ENCODE measurements at regions not wholly inside any gene's neighbourhood (a gene's known extent, or its start where the extent isn't known, plus 50 kb on each side); places are given as distances from the start of the nearest gene placed in this dataset.

DNA sequence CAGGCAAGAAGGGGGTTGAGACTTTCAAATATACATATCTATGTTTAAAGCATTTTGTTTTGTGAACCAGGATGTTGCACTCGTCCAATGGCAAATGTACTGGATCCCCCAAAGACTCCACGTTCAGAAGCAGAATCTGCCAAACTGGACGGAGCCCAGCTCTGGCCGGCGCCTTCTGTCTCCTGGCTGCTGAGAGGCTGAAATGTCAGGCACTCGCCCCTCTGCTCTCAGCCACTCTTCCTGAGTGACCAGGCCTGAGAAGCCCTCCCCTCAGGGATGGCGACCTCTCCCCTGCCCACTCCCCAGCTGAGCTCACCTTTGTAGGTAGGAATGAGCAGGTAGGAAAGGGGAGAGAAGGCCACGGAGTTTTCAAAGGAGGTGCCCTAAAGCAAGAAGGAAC, 187.5 kb upstream of the FOXF1 start:
- TF ChIP-seq CTCF (IDR thresholded peaks at IDR 0.05) (no peak), RAD21 (conservative IDR thresholded peaks at IDR 0.05 in 1 of 2, IDR thresholded peaks at IDR 0.05 in 1 of 2) (no peak), KDM5A (IDR thresholded peaks at IDR 0.05) (no peak), POLR2A (IDR thresholded peaks at IDR 0.05; ENCODE audit: low read length) (no peak), PBX3 (IDR thresholded peaks at IDR 0.05) (no peak), EP300 (IDR thresholded peaks at IDR 0.05) (no peak), SMC3 (IDR thresholded peaks at IDR 0.05) (no peak), MYC (IDR thresholded peaks at IDR 0.05; ENCODE audit: borderline replicate concordance, low read length) (no peak), JUN (IDR thresholded peaks at IDR 0.05) (no peak), RCOR1 (IDR thresholded peaks at IDR 0.05; ENCODE audit: low read depth, low read length) (no peak), MAX (IDR thresholded peaks at IDR 0.05) (no peak)
- TF ChIP-seq, protein P1, sequence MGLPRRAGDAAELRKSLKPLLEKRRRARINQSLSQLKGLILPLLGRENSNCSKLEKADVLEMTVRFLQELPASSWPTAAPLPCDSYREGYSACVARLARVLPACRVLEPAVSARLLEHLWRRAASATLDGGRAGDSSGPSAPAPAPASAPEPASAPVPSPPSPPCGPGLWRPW (IDR thresholded peaks at IDR 0.05): no peak
- TF ChIP-seq, protein P2, sequence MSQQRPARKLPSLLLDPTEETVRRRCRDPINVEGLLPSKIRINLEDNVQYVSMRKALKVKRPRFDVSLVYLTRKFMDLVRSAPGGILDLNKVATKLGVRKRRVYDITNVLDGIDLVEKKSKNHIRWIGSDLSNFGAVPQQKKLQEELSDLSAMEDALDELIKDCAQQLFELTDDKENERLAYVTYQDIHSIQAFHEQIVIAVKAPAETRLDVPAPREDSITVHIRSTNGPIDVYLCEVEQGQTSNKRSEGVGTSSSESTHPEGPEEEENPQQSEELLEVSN (IDR thresholded peaks at IDR 0.05; ENCODE audit: borderline replicate concordance, low read depth): no peak
- TF ChIP-seq, protein P3, sequence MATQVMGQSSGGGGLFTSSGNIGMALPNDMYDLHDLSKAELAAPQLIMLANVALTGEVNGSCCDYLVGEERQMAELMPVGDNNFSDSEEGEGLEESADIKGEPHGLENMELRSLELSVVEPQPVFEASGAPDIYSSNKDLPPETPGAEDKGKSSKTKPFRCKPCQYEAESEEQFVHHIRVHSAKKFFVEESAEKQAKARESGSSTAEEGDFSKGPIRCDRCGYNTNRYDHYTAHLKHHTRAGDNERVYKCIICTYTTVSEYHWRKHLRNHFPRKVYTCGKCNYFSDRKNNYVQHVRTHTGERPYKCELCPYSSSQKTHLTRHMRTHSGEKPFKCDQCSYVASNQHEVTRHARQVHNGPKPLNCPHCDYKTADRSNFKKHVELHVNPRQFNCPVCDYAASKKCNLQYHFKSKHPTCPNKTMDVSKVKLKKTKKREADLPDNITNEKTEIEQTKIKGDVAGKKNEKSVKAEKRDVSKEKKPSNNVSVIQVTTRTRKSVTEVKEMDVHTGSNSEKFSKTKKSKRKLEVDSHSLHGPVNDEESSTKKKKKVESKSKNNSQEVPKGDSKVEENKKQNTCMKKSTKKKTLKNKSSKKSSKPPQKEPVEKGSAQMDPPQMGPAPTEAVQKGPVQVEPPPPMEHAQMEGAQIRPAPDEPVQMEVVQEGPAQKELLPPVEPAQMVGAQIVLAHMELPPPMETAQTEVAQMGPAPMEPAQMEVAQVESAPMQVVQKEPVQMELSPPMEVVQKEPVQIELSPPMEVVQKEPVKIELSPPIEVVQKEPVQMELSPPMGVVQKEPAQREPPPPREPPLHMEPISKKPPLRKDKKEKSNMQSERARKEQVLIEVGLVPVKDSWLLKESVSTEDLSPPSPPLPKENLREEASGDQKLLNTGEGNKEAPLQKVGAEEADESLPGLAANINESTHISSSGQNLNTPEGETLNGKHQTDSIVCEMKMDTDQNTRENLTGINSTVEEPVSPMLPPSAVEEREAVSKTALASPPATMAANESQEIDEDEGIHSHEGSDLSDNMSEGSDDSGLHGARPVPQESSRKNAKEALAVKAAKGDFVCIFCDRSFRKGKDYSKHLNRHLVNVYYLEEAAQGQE (IDR thresholded peaks at IDR 0.05): no peak

All from A549 (cell line).